GM23338 (cell line): ENCODE measurements at regions not wholly inside any gene's neighbourhood (a gene's known extent, or its start where the extent isn't known, plus 50 kb on each side); places are given as distances from the start of the nearest gene placed in this dataset.
"Not testable (repeated sequence)": the region's sequence is repeated elsewhere in the genome, so short reads cannot be mapped to it uniquely, and the experiment has no call there.

Experiments
- CREB1 ChIP-seq: fragments of 250-450 bp; sonication (Bioruptor Pico); IDR thresholded peaks from 2 replicates; pipeline ENCODE4 v1.5.0; 2020; ENCODE audit warnings: low read depth, mild to moderate bottlenecking, moderate library complexity
- CTCF ChIP-seq, 2 experiments: fragments of 200-600 bp in 1 of 2; sonication (generic) in 1 of 2; conservative IDR thresholded peaks; 2 replicates each; pipeline versions ENCODE4 v1.5.1 to v1.6.1; 2016 to 2017; ENCODE audit warnings: antibody characterized with exemption in 2 of 2, low read depth in 2 of 2, mild to moderate bottlenecking in 2 of 2, moderate library complexity in 1 of 2
- EZH2 ChIP-seq: fragments of 200-600 bp; sonication (generic); IDR thresholded peaks from one replicate; pipeline ENCODE4 v1.8.0; 2017; ENCODE audit warnings: antibody characterized with exemption, mild to moderate bottlenecking, low read depth; ENCODE audit not compliant: unreplicated experiment
- EZH2phosphoT487 ChIP-seq: fragments of 200-600 bp; sonication (generic); IDR thresholded peaks from one replicate; pipeline ENCODE4 v1.8.1; 2018; ENCODE audit warnings: antibody characterized with exemption; ENCODE audit not compliant: unreplicated experiment
- POLR2AphosphoS5 ChIP-seq: IDR thresholded peaks from 2 replicates; pipeline ENCODE4 v1.6.1; 2016; ENCODE audit warnings: antibody characterized with exemption, low read depth
- REST ChIP-seq: IDR thresholded peaks from one replicate; pipeline ENCODE4 v1.6.1; 2018; ENCODE audit warnings: antibody characterized with exemption; ENCODE audit not compliant: unreplicated experiment

GRCh38 chr4:49216606-49217005 is 230.5 kb downstream of the CWH43 start:
- not testable (repeated sequence) for TF ChIP-seq EZH2; EZH2phosphoT487; CTCF (conservative IDR thresholded peaks at IDR 0.05; ENCODE audit: low read depth in 2 of 2); POLR2AphosphoS5; CREB1 (CRISPR knock-in tag); REST
